ENCODE measurements at regions not wholly inside any gene's neighbourhood (a gene's known extent, or its start where the extent isn't known, plus 50 kb on each side); places are given as distances from the start of the nearest gene placed in this dataset.

DNA sequence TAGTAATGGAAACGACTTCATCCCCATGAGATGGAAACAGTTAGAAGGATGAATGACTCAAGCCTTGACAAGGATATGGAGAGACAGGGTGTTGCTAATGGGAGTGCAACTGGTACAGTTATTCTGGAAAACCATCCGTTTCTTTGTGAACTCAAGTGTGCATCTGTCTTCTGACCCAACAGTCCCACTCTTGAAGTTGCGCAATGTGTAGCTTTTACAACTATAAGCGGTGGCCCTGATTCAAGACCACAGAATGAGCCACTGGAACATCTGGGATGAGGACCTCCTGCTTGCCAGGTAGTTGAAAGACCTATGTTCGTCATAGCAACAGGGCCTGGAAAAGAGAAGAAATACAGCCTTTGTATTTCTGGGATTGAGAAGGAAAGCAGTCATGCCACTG, 115.8 kb upstream of the GMDS start:
- BruUV-seq (replicated peaks): no TSS peak
- Histone ChIP-seq H4K20me1 (ENCODE audit: insufficient read depth) (no peaks in the 10 kb centered on the region), H3K27ac (no peak overlapping the region), H2AFZ (no peak overlapping the region), H3K9me2 (ENCODE audit: insufficient read depth) (no peaks in the 10 kb centered on the region), H3K9me3 (ENCODE audit: insufficient read depth, low read depth) (no peaks in the 10 kb centered on the region), H3K36me3 (ENCODE audit: low read depth) (no peaks in the 10 kb centered on the region), H3K79me2 (ENCODE audit: low read depth) (no peaks in the 10 kb centered on the region), H3F3A (ENCODE audit: insufficient read depth, low read depth) (no peaks in the 10 kb centered on the region), H3K4me3 (no peak overlapping the region), H3K4me2 (no peak overlapping the region), H3K4me1 (replicated peaks; ENCODE audit: insufficient read depth) (no peaks in the 10 kb centered on the region), H3K27me3 (ENCODE audit: insufficient read depth, low read depth) (no peaks in the 10 kb centered on the region)
- no peak for DNase-seq
- POLR2A ChIA-PET (ENCODE audit: unreplicated experiment): no interaction called here
- intact Hi-C loops (cut with micrococcal nuclease; ENCODE audit: unreplicated experiment): no loop called here
- TF ChIP-seq, protein P1, sequence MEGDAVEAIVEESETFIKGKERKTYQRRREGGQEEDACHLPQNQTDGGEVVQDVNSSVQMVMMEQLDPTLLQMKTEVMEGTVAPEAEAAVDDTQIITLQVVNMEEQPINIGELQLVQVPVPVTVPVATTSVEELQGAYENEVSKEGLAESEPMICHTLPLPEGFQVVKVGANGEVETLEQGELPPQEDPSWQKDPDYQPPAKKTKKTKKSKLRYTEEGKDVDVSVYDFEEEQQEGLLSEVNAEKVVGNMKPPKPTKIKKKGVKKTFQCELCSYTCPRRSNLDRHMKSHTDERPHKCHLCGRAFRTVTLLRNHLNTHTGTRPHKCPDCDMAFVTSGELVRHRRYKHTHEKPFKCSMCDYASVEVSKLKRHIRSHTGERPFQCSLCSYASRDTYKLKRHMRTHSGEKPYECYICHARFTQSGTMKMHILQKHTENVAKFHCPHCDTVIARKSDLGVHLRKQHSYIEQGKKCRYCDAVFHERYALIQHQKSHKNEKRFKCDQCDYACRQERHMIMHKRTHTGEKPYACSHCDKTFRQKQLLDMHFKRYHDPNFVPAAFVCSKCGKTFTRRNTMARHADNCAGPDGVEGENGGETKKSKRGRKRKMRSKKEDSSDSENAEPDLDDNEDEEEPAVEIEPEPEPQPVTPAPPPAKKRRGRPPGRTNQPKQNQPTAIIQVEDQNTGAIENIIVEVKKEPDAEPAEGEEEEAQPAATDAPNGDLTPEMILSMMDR (conservative IDR thresholded peaks at IDR 0.05): no peak
- TF ChIP-seq EZH2 (IDR thresholded peaks at IDR 0.05; ENCODE audit: low read depth): no peak
- CTCF ChIA-PET: no interaction called here

DNA sequence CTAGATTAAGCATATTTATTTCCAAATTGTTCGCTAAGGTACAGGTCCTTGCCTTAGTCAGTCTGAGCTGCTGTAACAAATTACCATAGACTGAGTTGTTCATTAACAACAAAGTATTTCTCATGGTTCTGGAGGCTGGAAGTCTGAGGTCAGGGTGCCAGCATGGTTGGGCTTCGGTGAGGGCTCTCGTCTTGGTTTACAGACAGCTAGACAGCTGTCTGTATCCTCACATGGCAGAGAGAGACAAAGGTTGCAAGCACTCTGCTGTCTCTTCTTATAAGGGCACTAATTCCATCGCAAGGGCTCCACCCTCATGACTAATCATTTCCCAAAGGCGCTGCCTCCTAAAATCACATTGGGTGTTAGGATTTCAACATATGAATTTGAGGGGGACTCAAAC, 115.3 kb upstream of the GMDS start:
- Histone ChIP-seq H3K36me3 (ENCODE audit: low read depth) (no peaks in the 10 kb centered on the region), H3K9me2 (ENCODE audit: insufficient read depth) (no peaks in the 10 kb centered on the region), H4K20me1 (ENCODE audit: insufficient read depth) (no peaks in the 10 kb centered on the region), H3K79me2 (ENCODE audit: low read depth) (no peaks in the 10 kb centered on the region), H3K4me3 (no peak overlapping the region), H3K9me3 (ENCODE audit: insufficient read depth, low read depth) (no peaks in the 10 kb centered on the region), H3K4me1 (replicated peaks; ENCODE audit: insufficient read depth) (no peaks in the 10 kb centered on the region), H3K27ac (no peak overlapping the region), H2AFZ (no peak overlapping the region), H3F3A (ENCODE audit: insufficient read depth, low read depth) (no peaks in the 10 kb centered on the region), H3K27me3 (ENCODE audit: insufficient read depth, low read depth) (no peaks in the 10 kb centered on the region), H3K4me2 (no peak overlapping the region)
- ChIA-PET CTCF (interaction anchor here (0.6 kb wide), 1 partner anchor 256 kb away, joined by 3 read pairs; no protein-coding TSS in a partner anchor), POLR2A (ENCODE audit: unreplicated experiment) (no interaction called here)
- intact Hi-C loops (cut with micrococcal nuclease; ENCODE audit: unreplicated experiment): no loop called here
- no peak for DNase-seq
- no peak for TF ChIP-seq EZH2 (IDR thresholded peaks at IDR 0.05; ENCODE audit: low read depth)
- TF ChIP-seq, protein P1 (conservative IDR thresholded peaks at IDR 0.05): no peak
- BruUV-seq (replicated peaks): no TSS peak

DNA sequence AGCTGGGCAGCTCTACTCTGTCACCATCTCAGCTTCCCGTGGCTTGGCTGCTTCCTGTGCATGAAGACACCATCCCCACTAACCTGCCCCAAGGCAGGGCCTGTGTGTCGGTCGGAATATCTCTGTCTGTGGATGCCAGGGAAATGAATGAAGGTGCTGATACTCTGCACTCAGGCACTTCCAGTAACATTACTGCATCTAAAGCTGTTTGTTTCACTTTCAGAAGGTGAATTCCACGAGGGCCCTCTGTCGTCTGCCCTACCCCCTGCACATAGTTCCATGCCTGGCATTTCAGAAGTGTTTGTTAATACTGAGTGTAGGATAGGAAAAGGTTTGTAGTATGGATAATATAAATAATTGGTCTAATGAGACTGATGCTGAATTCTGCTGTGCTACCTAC, 114.7 kb upstream of the GMDS start:
- no peak for DNase-seq
- H3K4me2 ChIP-seq: no peak overlapping the region
- CTCF ChIA-PET: interaction anchor here (0.6 kb wide), 1 partner anchor 256 kb away, joined by 3 read pairs; no protein-coding TSS in a partner anchor
- H3K9me2 ChIP-seq (ENCODE audit: insufficient read depth): no peaks in the 10 kb centered on the region
- intact Hi-C loops (cut with micrococcal nuclease; ENCODE audit: unreplicated experiment): no loop called here
- H3K27ac ChIP-seq: no peak overlapping the region
- H4K20me1 ChIP-seq (ENCODE audit: insufficient read depth): no peaks in the 10 kb centered on the region
- H3K4me1 ChIP-seq (replicated peaks; ENCODE audit: insufficient read depth): no peaks in the 10 kb centered on the region
- H3K36me3 ChIP-seq (ENCODE audit: low read depth): no peaks in the 10 kb centered on the region
- POLR2A ChIA-PET (ENCODE audit: unreplicated experiment): no interaction called here
- no peak overlapping the region for H3K4me3 ChIP-seq
- no peak for TF ChIP-seq EZH2 (IDR thresholded peaks at IDR 0.05; ENCODE audit: low read depth)
- TF ChIP-seq, protein P1 (conservative IDR thresholded peaks at IDR 0.05): no peak
- H3F3A ChIP-seq (ENCODE audit: insufficient read depth, low read depth): no peaks in the 10 kb centered on the region
- no peak overlapping the region for H2AFZ ChIP-seq
- no TSS peak for BruUV-seq (replicated peaks)
- no peaks in the 10 kb centered on the region for H3K9me3 ChIP-seq (ENCODE audit: insufficient read depth, low read depth)
- no peaks in the 10 kb centered on the region for H3K27me3 ChIP-seq (ENCODE audit: insufficient read depth, low read depth)
- H3K79me2 ChIP-seq (ENCODE audit: low read depth): no peaks in the 10 kb centered on the region
